ENCODE measurements at regions not wholly inside any gene's neighbourhood (a gene's known extent, or its start where the extent isn't known, plus 50 kb on each side); places are given as distances from the start of the nearest gene placed in this dataset.

- Histone ChIP-seq H2BK5ac (ENCODE audit: low read depth, low read length, poor library complexity, severe bottlenecking) (no peak overlapping the region), H3K4me3 (ENCODE audit: insufficient read depth in 1 of 2, low read depth in 1 of 2, low read length in 2 of 2) (no peak overlapping the region), H2AK5ac (ENCODE audit: low read length, severe bottlenecking) (peak overlapping the region; percentile 22), H2BK12ac (ENCODE audit: low read length in 2 of 2) (no peak overlapping the region), H3K9me3 (ENCODE audit: control insufficient read depth, low read length) (no peaks in the 10 kb centered on the region), H3K27me3 (ENCODE audit: control insufficient read depth in 1 of 2, insufficient read depth in 1 of 2, low read length in 2 of 2) (peaks cover 0 to 36% of the 10 kb centered on the region in 2 experiments), H3K23ac (ENCODE audit: low read length in 2 of 2) (no peak overlapping the region), H3K4ac (ENCODE audit: low read depth in 1 of 2, low read length in 2 of 2) (no peak overlapping the region), H3K14ac (ENCODE audit: low read length in 2 of 2) (no peak overlapping the region), H3K27ac (ENCODE audit: low read length, poor library complexity, severe bottlenecking) (no peak overlapping the region), H2BK15ac (ENCODE audit: low read depth, poor library complexity, severe bottlenecking) (no peak overlapping the region), H2AFZ (ENCODE audit: low read depth, low read length) (no peak overlapping the region), H4K91ac (ENCODE audit: low read length) (no peak overlapping the region), H2BK120ac (ENCODE audit: low read depth, low read length) (no peak overlapping the region), H3K18ac (ENCODE audit: low read depth in 1 of 2, low read length in 2 of 2) (no peak overlapping the region), H3K36me3 (ENCODE audit: control insufficient read depth in 1 of 2, insufficient read depth in 2 of 2, low read depth in 1 of 2, low read length in 2 of 2) (no peaks in the 10 kb centered on the region), H3K79me1 (replicated peaks; ENCODE audit: low read length, poor library complexity, severe bottlenecking) (no peaks in the 10 kb centered on the region), H3K4me2 (ENCODE audit: low read length, poor library complexity, severe bottlenecking) (no peak overlapping the region), H4K8ac (ENCODE audit: low read length) (no peak overlapping the region), H3K9ac (ENCODE audit: low read length) (no peak overlapping the region), H3K4me1 (ENCODE audit: control insufficient read depth, insufficient read depth, low read depth, low read length) (no peaks in the 10 kb centered on the region)
- DNase-seq = no peak
Measured at GRCh38 chr14:62125793-62126192, 363.6 kb downstream of the SNAPC1 start.

DNA sequence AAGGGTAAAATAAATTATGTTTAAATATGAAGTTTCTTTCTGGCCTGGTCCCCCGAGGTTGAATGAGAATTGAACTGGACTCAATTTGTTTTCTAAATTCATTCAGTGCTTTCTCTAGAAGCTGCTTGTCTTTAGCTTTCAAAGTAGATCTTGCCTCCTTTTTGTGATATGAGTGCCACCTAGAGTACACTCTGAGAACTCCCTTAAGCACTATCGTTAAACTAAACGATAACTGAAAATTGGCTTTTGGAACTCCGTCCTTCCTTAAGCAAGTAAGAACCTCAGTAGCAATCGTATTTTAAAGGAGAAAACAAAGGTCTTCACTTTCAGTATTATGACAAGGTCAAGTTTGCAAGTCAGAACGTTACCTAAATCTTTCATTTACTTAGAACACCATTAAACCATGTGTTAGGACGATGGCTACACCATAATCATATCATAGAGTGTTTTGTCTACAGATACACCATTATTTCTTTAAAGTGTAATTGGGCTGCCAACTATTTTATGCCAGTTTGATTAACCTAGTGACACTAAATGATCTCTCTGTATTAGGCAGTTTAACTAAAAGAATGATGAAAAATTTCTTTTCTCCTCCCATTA, 364.8 kb downstream of the SNAPC1 start:
- no peak overlapping the region for H2AFZ ChIP-seq (ENCODE audit: low read depth, low read length)
- H3K4me2 ChIP-seq (ENCODE audit: low read length, poor library complexity, severe bottlenecking) = no peak overlapping the region
- no peak overlapping the region for H3K18ac ChIP-seq (ENCODE audit: low read depth in 1 of 2, low read length in 2 of 2)
- no peaks in the 10 kb centered on the region for H3K36me3 ChIP-seq (ENCODE audit: control insufficient read depth in 1 of 2, insufficient read depth in 2 of 2, low read depth in 1 of 2, low read length in 2 of 2)
- no peak overlapping the region for H2BK120ac ChIP-seq (ENCODE audit: low read depth, low read length)
- peaks cover 0 to 35% of the 10 kb centered on the region in 2 experiments for H3K27me3 ChIP-seq (ENCODE audit: control insufficient read depth in 1 of 2, insufficient read depth in 1 of 2, low read length in 2 of 2)
- H4K91ac ChIP-seq (ENCODE audit: low read length) = no peak overlapping the region
- H3K27ac ChIP-seq (ENCODE audit: low read length, poor library complexity, severe bottlenecking) = no peak overlapping the region
- no peaks in the 10 kb centered on the region for H3K9me3 ChIP-seq (ENCODE audit: control insufficient read depth, low read length)
- H3K23ac ChIP-seq (ENCODE audit: low read length in 2 of 2) = no peak overlapping the region
- no peak overlapping the region for H3K14ac ChIP-seq (ENCODE audit: low read length in 2 of 2)
- H3K4me3 ChIP-seq (ENCODE audit: insufficient read depth in 1 of 2, low read depth in 1 of 2, low read length in 2 of 2) = no peak overlapping the region
- no peak overlapping the region for H3K4ac ChIP-seq (ENCODE audit: low read depth in 1 of 2, low read length in 2 of 2)
- no peaks in the 10 kb centered on the region for H3K4me1 ChIP-seq (ENCODE audit: control insufficient read depth, insufficient read depth, low read depth, low read length)
- H2AK5ac ChIP-seq (ENCODE audit: low read length, severe bottlenecking) = no peak overlapping the region
- WGBS = 2% methylated on average over 5 of the region's 7 CpGs
- no peak overlapping the region for H2BK5ac ChIP-seq (ENCODE audit: low read depth, low read length, poor library complexity, severe bottlenecking)
- H4K8ac ChIP-seq (ENCODE audit: low read length) = no peak overlapping the region
- no peak overlapping the region for H3K9ac ChIP-seq (ENCODE audit: low read length)
- no peak overlapping the region for H2BK15ac ChIP-seq (ENCODE audit: low read depth, poor library complexity, severe bottlenecking)
- peak; percentile 56 for DNase-seq
- H2BK12ac ChIP-seq (ENCODE audit: low read length in 2 of 2) = no peak overlapping the region
- H3K79me1 ChIP-seq (replicated peaks; ENCODE audit: low read length, poor library complexity, severe bottlenecking) = no peaks in the 10 kb centered on the region

GRCh38 chr14:62130441-62130840, 368.2 kb downstream of the SNAPC1 start:
- no CpG with 5 or more reads among the region's 4 CpGs for WGBS
- no peak overlapping the region for H2BK15ac ChIP-seq (ENCODE audit: low read depth, poor library complexity, severe bottlenecking)
- H3K4me3 ChIP-seq (ENCODE audit: insufficient read depth in 1 of 2, low read depth in 1 of 2, low read length in 2 of 2) = no peak overlapping the region
- no peaks in the 10 kb centered on the region for H3K36me3 ChIP-seq (ENCODE audit: control insufficient read depth in 1 of 2, insufficient read depth in 2 of 2, low read depth in 1 of 2, low read length in 2 of 2)
- H3K23ac ChIP-seq (ENCODE audit: low read length in 2 of 2) = no peak overlapping the region
- no peak overlapping the region for H2BK5ac ChIP-seq (ENCODE audit: low read depth, low read length, poor library complexity, severe bottlenecking)
- H3K9ac ChIP-seq (ENCODE audit: low read length) = no peak overlapping the region
- H4K91ac ChIP-seq (ENCODE audit: low read length) = no peak overlapping the region
- H3K4me2 ChIP-seq (ENCODE audit: low read length, poor library complexity, severe bottlenecking) = no peak overlapping the region
- no peak overlapping the region for H2AK5ac ChIP-seq (ENCODE audit: low read length, severe bottlenecking)
- no peaks in the 10 kb centered on the region for H3K9me3 ChIP-seq (ENCODE audit: control insufficient read depth, low read length)
- no peak overlapping the region for H3K4ac ChIP-seq (ENCODE audit: low read depth in 1 of 2, low read length in 2 of 2)
- DNase-seq = no peak
- no peaks in the 10 kb centered on the region for H3K79me1 ChIP-seq (replicated peaks; ENCODE audit: low read length, poor library complexity, severe bottlenecking)
- H3K14ac ChIP-seq (ENCODE audit: low read length in 2 of 2) = no peak overlapping the region
- H2AFZ ChIP-seq (ENCODE audit: low read depth, low read length) = no peak overlapping the region
- peaks cover 0 to 34% of the 10 kb centered on the region in 2 experiments for H3K27me3 ChIP-seq (ENCODE audit: control insufficient read depth in 1 of 2, insufficient read depth in 1 of 2, low read length in 2 of 2)
- no peak overlapping the region for H2BK12ac ChIP-seq (ENCODE audit: low read length in 2 of 2)
- H2BK120ac ChIP-seq (ENCODE audit: low read depth, low read length) = no peak overlapping the region
- H3K18ac ChIP-seq (ENCODE audit: low read depth in 1 of 2, low read length in 2 of 2) = no peak overlapping the region
- no peak overlapping the region for H3K27ac ChIP-seq (ENCODE audit: low read length, poor library complexity, severe bottlenecking)
- H3K4me1 ChIP-seq (ENCODE audit: control insufficient read depth, insufficient read depth, low read depth, low read length) = no peaks in the 10 kb centered on the region
- no peak overlapping the region for H4K8ac ChIP-seq (ENCODE audit: low read length)

- no peak overlapping the region for H3K18ac ChIP-seq (ENCODE audit: low read depth in 1 of 2, low read length in 2 of 2)
- no CpG with 5 or more reads among the region's 1 CpG for WGBS
- H3K4me3 ChIP-seq (ENCODE audit: insufficient read depth in 1 of 2, low read depth in 1 of 2, low read length in 2 of 2) = no peak overlapping the region
- no peak overlapping the region for H3K4ac ChIP-seq (ENCODE audit: low read depth in 1 of 2, low read length in 2 of 2)
- no peak overlapping the region for H2BK5ac ChIP-seq (ENCODE audit: low read depth, low read length, poor library complexity, severe bottlenecking)
- no peak overlapping the region for H4K91ac ChIP-seq (ENCODE audit: low read length)
- H3K4me1 ChIP-seq (ENCODE audit: control insufficient read depth, insufficient read depth, low read depth, low read length) = no peaks in the 10 kb centered on the region
- no peak overlapping the region for H3K23ac ChIP-seq (ENCODE audit: low read length in 2 of 2)
- no peak overlapping the region for H3K27ac ChIP-seq (ENCODE audit: low read length, poor library complexity, severe bottlenecking)
- no peaks in the 10 kb centered on the region for H3K79me1 ChIP-seq (replicated peaks; ENCODE audit: low read length, poor library complexity, severe bottlenecking)
- no peak for DNase-seq
- no peak overlapping the region for H2AK5ac ChIP-seq (ENCODE audit: low read length, severe bottlenecking)
- H2BK12ac ChIP-seq (ENCODE audit: low read length in 2 of 2) = no peak overlapping the region
- no peak overlapping the region for H2AFZ ChIP-seq (ENCODE audit: low read depth, low read length)
- no peak overlapping the region for H2BK15ac ChIP-seq (ENCODE audit: low read depth, poor library complexity, severe bottlenecking)
- no peak overlapping the region for H3K9ac ChIP-seq (ENCODE audit: low read length)
- H3K27me3 ChIP-seq (ENCODE audit: control insufficient read depth in 1 of 2, insufficient read depth in 1 of 2, low read length in 2 of 2) = peaks cover 0 to 21% of the 10 kb centered on the region in 2 experiments
- no peak overlapping the region for H3K14ac ChIP-seq (ENCODE audit: low read length in 2 of 2)
- no peaks in the 10 kb centered on the region for H3K36me3 ChIP-seq (ENCODE audit: control insufficient read depth in 1 of 2, insufficient read depth in 2 of 2, low read depth in 1 of 2, low read length in 2 of 2)
- H4K8ac ChIP-seq (ENCODE audit: low read length) = no peak overlapping the region
- H2BK120ac ChIP-seq (ENCODE audit: low read depth, low read length) = no peak overlapping the region
- H3K9me3 ChIP-seq (ENCODE audit: control insufficient read depth, low read length) = no peaks in the 10 kb centered on the region
- no peak overlapping the region for H3K4me2 ChIP-seq (ENCODE audit: low read length, poor library complexity, severe bottlenecking)
Measured at GRCh38 chr14:62133776-62134550, 371.7 kb downstream of the SNAPC1 start.

Measured in mesenchymal stem cell (in vitro differentiated cells and primary cell).